HG03159 (cell line): ENCODE measurements at regions not wholly inside any gene's neighbourhood (a gene's known extent, or its start where the extent isn't known, plus 50 kb on each side); places are given as distances from the start of the nearest gene placed in this dataset.
A peak's percentile ranks its signal among the peaks of the same experiment; 100 is the strongest.

Experiments used
- ATAC-seq: cut with Tn5 transposase; IDR thresholded peaks from one replicate; pipeline ENCODE4 v1.9.1; 2021; ENCODE audit warnings: mild to moderate bottlenecking, moderate library complexity; ENCODE audit not compliant: unreplicated experiment

- ATAC-seq: no peak
Measured at GRCh38 chr11:80826808-80827207, 1386.0 kb upstream of the TENM4 start.

- no peak for ATAC-seq
Measured at GRCh38 chr11:80822308-80822707, 1381.5 kb upstream of the TENM4 start.

GRCh38 chr11:80819271-80819670 is 1378.4 kb upstream of the TENM4 start:
- no peak for ATAC-seq

GRCh38 chr11:80816966-80817365 is 1376.1 kb upstream of the TENM4 start:
- ATAC-seq: peak; percentile 36

- peak; percentile 45 for ATAC-seq
Measured at GRCh38 chr11:80816454-80816847, 1375.6 kb upstream of the TENM4 start.

GRCh38 chr11:80815752-80816453 is 1375.1 kb upstream of the TENM4 start:
- ATAC-seq: peak; percentile 86

GRCh38 chr11:80814813-80815212 is 1374.0 kb upstream of the TENM4 start:
- no peak for ATAC-seq

GRCh38 chr11:80810695-80811094 is 1369.9 kb upstream of the TENM4 start:
- no peak for ATAC-seq

- ATAC-seq: no peak
Measured at GRCh38 chr11:80798174-80798573, 1357.3 kb upstream of the TENM4 start.

- ATAC-seq: no peak
Measured at GRCh38 chr11:80783561-80783960, 1342.7 kb upstream of the TENM4 start.

- no peak for ATAC-seq
Measured at GRCh38 chr11:80782135-80782885, 1341.5 kb upstream of the TENM4 start.

- no peak for ATAC-seq
Measured at GRCh38 chr11:80779905-80780605, 1339.2 kb upstream of the TENM4 start.

GRCh38 chr11:80778941-80779340 is 1338.1 kb upstream of the TENM4 start:
- ATAC-seq: no peak

- ATAC-seq: no peak
Measured at GRCh38 chr11:80778432-80778831, 1337.6 kb upstream of the TENM4 start.

- ATAC-seq: no peak
Measured at GRCh38 chr11:80773919-80774318, 1333.1 kb upstream of the TENM4 start.

GRCh38 chr11:80771017-80771416 is 1330.2 kb upstream of the TENM4 start:
- ATAC-seq: no peak

- ATAC-seq: no peak
Measured at GRCh38 chr11:80758787-80759186, 1318.0 kb upstream of the TENM4 start.

- ATAC-seq: no peak
Measured at GRCh38 chr11:80748207-80748925, 1307.5 kb upstream of the TENM4 start.

- ATAC-seq: no peak
Measured at GRCh38 chr11:80746300-80746699, 1305.5 kb upstream of the TENM4 start.

GRCh38 chr11:80745416-80745815 is 1304.6 kb upstream of the TENM4 start:
- no peak for ATAC-seq

GRCh38 chr11:80733790-80734189 is 1293.0 kb upstream of the TENM4 start:
- ATAC-seq: no peak
